ENCODE measurements at regions not wholly inside any gene's neighbourhood (a gene's known extent, or its start where the extent isn't known, plus 50 kb on each side); places are given as distances from the start of the nearest gene placed in this dataset.

GRCh38 chr10:124308056-124308645, 110.6 kb downstream of the OAT start:
- TF ChIP-seq, protein P1, sequence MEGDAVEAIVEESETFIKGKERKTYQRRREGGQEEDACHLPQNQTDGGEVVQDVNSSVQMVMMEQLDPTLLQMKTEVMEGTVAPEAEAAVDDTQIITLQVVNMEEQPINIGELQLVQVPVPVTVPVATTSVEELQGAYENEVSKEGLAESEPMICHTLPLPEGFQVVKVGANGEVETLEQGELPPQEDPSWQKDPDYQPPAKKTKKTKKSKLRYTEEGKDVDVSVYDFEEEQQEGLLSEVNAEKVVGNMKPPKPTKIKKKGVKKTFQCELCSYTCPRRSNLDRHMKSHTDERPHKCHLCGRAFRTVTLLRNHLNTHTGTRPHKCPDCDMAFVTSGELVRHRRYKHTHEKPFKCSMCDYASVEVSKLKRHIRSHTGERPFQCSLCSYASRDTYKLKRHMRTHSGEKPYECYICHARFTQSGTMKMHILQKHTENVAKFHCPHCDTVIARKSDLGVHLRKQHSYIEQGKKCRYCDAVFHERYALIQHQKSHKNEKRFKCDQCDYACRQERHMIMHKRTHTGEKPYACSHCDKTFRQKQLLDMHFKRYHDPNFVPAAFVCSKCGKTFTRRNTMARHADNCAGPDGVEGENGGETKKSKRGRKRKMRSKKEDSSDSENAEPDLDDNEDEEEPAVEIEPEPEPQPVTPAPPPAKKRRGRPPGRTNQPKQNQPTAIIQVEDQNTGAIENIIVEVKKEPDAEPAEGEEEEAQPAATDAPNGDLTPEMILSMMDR (IDR thresholded peaks at IDR 0.05) = no peak
- TF ChIP-seq POLR2AphosphoS5 (IDR thresholded peaks at IDR 0.05) (no peak), POLR2A (IDR thresholded peaks at IDR 0.05) (no peak)

Data from suprapubic skin (tissue), 4 donors.